Panc1 (cell line): ENCODE measurements at regions not wholly inside any gene's neighbourhood (a gene's known extent, or its start where the extent isn't known, plus 50 kb on each side); places are given as distances from the start of the nearest gene placed in this dataset.

Experiments used
- POLR2AphosphoS5 ChIP-seq: IDR thresholded peaks from 2 replicates; pipeline ENCODE4 v1.6.1; 2012; ENCODE audit warnings: mild to moderate bottlenecking, low read depth, low read length, moderate library complexity
- SIN3A ChIP-seq: IDR thresholded peaks from 2 replicates; pipeline ENCODE4 v1.6.1; 2012; ENCODE audit warnings: low read depth, mild to moderate bottlenecking, low read length, moderate library complexity, borderline replicate concordance; ENCODE audit not compliant: insufficient read depth
- TCF7L2 ChIP-seq: IDR thresholded peaks from 2 replicates; pipeline ENCODE4 v1.6.1; 2011; ENCODE audit warnings: mild to moderate bottlenecking, low read depth, low read length, inconsistent platforms
- TF ChIP-seq, protein P1 (sequence below): fragments of 450-650 bp; IDR thresholded peaks from 2 replicates; pipeline ENCODE4 v1.5.1; 2017; ENCODE audit warnings: mild to moderate bottlenecking
- TF ChIP-seq, protein P2 (sequence below), 2 experiments: IDR thresholded peaks; 2 replicates each; pipeline ENCODE4 v1.6.1; 2011 to 2012; ENCODE audit warnings: low read depth in 2 of 2, control low read depth in 1 of 2, low read length in 1 of 2, mild to moderate bottlenecking in 1 of 2, moderate library complexity in 1 of 2; ENCODE audit not compliant: insufficient read depth in 1 of 2

DNA sequence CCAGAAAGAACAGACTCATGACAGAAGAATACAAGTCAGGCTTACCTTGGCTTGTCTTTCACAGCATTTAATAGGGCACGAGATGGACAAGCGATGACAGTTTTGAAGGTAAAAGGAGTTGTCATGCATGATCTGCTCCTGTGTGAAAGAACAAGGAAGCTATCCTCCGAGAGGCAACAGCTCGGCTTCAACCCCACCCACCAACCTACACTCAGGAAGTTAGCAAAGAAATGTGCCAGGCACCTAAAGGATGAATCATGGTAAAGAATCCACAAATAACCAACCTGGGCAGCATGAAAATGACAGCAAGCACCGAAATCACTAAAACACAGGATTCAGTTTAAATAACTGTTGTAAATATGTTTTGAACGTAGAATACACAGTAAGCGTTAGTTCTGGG lies 700.2 kb downstream of the TYW1 start:
- TF ChIP-seq, protein P1, sequence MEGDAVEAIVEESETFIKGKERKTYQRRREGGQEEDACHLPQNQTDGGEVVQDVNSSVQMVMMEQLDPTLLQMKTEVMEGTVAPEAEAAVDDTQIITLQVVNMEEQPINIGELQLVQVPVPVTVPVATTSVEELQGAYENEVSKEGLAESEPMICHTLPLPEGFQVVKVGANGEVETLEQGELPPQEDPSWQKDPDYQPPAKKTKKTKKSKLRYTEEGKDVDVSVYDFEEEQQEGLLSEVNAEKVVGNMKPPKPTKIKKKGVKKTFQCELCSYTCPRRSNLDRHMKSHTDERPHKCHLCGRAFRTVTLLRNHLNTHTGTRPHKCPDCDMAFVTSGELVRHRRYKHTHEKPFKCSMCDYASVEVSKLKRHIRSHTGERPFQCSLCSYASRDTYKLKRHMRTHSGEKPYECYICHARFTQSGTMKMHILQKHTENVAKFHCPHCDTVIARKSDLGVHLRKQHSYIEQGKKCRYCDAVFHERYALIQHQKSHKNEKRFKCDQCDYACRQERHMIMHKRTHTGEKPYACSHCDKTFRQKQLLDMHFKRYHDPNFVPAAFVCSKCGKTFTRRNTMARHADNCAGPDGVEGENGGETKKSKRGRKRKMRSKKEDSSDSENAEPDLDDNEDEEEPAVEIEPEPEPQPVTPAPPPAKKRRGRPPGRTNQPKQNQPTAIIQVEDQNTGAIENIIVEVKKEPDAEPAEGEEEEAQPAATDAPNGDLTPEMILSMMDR = no peak
- no peak for TF ChIP-seq POLR2AphosphoS5
- TF ChIP-seq TCF7L2 = no peak
- TF ChIP-seq, protein P2, sequence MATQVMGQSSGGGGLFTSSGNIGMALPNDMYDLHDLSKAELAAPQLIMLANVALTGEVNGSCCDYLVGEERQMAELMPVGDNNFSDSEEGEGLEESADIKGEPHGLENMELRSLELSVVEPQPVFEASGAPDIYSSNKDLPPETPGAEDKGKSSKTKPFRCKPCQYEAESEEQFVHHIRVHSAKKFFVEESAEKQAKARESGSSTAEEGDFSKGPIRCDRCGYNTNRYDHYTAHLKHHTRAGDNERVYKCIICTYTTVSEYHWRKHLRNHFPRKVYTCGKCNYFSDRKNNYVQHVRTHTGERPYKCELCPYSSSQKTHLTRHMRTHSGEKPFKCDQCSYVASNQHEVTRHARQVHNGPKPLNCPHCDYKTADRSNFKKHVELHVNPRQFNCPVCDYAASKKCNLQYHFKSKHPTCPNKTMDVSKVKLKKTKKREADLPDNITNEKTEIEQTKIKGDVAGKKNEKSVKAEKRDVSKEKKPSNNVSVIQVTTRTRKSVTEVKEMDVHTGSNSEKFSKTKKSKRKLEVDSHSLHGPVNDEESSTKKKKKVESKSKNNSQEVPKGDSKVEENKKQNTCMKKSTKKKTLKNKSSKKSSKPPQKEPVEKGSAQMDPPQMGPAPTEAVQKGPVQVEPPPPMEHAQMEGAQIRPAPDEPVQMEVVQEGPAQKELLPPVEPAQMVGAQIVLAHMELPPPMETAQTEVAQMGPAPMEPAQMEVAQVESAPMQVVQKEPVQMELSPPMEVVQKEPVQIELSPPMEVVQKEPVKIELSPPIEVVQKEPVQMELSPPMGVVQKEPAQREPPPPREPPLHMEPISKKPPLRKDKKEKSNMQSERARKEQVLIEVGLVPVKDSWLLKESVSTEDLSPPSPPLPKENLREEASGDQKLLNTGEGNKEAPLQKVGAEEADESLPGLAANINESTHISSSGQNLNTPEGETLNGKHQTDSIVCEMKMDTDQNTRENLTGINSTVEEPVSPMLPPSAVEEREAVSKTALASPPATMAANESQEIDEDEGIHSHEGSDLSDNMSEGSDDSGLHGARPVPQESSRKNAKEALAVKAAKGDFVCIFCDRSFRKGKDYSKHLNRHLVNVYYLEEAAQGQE (IDR thresholded peaks at IDR 0.05; ENCODE audit: insufficient read depth in 1 of 2, low read depth in 2 of 2, low read length in 1 of 2) = no peak
- TF ChIP-seq SIN3A = no peak
